ENCODE measurements at regions not wholly inside any gene's neighbourhood (a gene's known extent, or its start where the extent isn't known, plus 50 kb on each side); places are given as distances from the start of the nearest gene placed in this dataset.

- DNase-seq (ENCODE audit: low spot score) = no peak
Measured at GRCh38 chr5:2187687-2188086, 305.0 kb upstream of the IRX4 start.

GRCh38 chr5:2187156-2187555, 304.4 kb upstream of the IRX4 start:
- no peak for DNase-seq (ENCODE audit: low spot score)

GRCh38 chr5:2186472-2187015, 303.8 kb upstream of the IRX4 start:
- DNase-seq (ENCODE audit: low spot score) = no peak

DNA sequence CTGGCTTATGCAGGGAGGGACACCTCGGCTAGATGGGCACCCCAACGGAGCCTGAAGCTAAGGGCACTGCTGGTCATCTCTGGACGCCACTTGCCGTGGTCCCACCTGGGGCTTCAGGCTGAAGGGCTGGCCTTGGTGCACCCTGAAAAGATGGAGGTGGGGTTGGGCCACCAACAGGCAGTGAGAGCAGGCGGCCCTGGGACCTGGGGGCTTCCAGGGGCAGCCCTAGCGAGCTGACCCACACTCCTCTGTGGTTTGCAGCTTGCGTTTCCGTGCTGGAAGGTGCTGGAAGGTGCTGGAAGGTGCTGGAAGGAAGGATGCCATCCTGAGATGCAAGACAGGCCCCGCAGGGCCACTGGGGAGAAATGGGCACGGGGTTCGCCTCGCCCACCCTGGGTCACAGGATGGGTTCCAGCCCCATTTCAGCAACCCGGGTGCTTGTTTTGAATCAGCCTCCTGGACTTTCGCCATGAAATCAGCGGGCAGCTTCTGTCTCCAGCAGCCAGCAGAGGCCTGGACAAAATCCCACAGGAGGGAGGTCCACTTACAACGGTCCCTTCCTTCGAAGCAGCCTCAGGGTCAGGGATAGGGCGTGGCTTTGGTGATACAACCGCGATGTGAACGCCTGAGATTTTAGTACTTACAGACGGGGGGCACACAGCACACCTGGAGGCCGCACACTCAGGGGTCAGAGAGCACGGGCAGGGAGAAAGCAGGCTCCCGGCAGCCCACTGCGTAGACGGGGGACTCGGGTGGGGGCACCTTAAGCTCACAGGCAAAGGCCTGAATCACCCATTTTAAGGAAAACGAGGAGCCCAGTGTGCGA, 303.1 kb upstream of the IRX4 start:
- no peak for DNase-seq (ENCODE audit: low spot score)

GRCh38 chr5:2184563-2185540, 302.1 kb upstream of the IRX4 start:
- DNase-seq (ENCODE audit: low spot score) = no peak

GRCh38 chr5:2184026-2184366, 301.3 kb upstream of the IRX4 start:
- no peak for DNase-seq (ENCODE audit: low spot score)

DNA sequence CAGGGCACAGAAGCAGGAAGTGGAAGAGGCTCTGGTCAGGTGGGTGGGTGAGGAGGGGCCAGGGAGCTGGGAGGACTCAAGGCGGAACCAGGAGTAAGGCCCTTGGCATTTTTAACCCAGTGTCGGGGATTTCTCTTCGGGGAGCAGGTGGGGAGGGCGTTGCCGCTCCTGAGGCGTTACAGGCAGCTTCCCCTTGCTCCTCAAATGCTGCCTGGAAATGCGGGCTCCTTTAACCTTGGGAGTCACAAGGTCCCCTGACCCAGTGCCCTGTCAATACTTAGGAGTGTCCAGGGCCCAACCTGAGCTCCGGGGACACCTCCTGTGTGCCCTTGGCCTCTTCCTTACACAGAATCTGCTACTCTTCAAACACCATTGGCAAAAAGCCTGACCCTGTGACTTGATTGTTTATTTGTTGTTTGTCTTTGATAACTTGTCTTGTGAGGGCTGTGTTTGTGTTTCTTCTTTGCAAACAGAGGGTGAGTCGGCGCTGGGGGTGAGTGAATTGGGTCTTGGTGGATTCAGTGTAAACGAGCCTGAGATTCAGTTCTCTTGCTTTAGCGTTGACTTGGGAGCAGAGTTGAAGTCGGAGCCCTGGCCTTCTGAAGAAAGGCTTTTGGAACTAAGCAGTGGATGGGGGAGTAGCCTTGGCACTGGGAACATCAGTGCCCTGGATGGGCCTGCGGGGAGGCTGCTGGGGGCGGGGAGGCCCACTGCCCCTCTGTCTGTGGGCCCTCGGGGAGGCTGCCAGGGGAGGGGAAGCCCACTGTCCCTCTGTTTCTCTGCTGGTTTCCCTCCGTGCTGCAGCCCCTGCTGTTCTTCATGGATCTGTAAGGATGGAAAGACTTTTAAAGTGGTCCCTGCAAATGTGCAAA, 300.7 kb upstream of the IRX4 start:
- DNase-seq (ENCODE audit: low spot score) = no peak

DNA sequence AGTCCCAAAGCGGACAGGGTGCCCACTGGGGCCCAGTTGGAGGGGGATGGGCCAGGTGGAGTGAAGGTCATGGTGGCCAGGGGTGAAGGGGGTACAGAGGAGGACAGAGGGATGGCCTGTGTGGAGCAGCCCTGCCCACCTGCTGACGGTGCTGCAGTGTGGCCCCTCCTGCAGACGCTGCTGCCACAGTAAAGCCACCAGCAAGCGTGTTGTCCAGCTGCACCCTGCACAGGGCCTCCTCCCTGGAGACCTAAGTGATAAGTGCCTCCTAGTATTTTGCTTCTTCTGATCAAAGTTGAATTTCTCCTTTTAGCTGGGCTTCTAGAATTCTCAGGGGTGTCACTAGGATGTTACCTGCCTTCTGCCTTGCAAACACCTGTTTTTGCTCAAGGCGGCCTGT, 299.3 kb upstream of the IRX4 start:
- no peak for DNase-seq (ENCODE audit: low spot score)

DNA sequence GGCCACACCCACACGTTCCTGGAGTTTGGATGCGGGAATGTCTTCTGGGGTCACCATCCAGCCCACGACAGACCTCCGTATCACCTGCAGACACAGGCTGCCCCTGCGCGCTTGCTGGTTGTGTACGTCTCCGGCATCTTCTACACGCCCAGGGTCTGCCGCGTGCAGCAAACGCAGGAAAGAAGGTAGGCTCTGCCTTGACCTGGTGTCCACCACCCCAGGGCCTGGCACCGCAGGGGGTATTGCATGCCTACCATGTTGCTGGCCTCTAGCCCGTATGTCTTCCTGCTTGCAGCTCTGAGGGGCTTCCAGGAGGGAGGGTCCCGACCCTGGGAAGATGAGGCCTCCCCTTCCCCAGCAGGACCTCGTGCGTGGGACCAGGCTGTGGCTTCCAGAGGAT, 298.8 kb upstream of the IRX4 start:
- no peak for DNase-seq (ENCODE audit: low spot score)

DNA sequence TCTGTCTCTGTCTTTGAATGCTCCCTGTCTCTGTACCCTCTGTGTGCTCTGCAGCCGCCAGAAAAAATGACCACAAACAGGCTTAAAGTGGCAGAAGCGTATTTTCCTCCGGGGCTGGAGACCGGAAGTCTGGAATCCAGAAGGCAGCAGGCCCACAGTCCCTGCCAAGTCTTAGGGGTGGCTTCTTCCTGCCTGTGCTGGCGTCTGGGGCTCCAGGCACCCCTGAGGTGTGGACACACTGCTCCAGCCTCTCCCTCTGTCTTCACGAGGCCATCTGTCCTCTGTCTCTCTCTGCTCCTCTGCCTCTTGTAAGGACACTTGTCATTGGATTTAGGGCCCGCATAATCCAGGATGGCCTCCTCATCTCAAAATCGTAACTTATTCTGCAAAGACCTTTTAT, 298.4 kb upstream of the IRX4 start:
- no peak for DNase-seq (ENCODE audit: low spot score)

DNA sequence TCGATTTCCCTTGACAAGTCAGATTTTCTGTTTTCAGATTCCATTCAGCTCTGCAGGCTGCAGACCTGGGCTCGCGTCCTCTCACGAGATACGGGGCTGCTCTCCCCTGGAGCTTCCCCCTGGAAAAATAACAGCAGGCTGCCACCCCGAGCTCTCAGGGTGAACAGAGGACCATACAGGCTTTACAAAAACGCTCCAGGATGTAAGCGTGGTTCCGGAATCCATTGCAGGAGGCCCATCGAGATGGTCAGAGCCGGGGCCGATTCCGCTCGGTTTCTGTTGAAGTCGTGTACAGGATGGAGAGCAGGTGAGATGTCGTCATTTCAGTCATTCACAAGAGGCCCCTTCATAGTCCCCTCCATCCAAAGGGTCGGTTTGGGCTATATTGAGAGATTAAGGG, 297.7 kb upstream of the IRX4 start:
- no peak for DNase-seq (ENCODE audit: low spot score)

GRCh38 chr5:2179861-2180260, 297.1 kb upstream of the IRX4 start:
- DNase-seq (ENCODE audit: low spot score) = no peak

GRCh38 chr5:2178528-2178927, 295.8 kb upstream of the IRX4 start:
- no peak for DNase-seq (ENCODE audit: low spot score)

DNA sequence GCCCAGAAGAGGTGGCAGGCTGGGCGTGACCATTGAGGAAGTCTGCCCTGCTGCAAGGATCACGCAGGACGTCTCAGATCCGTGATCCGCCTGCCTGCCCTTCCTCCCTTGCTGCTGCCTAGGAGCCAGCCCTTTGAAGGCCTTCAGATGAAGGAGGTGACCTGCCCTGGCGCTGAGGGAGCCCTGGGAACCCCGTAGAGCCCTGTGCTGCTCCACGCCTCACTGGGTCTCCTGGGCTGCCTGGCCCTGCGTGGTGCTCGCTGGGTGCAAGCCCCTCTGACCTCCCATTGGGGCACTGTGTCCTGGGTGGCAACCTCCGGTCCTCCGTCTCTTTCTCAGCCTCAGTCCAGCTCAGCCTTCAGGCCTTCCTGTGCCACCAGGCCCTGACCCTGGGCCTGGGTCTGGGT, 295.3 kb upstream of the IRX4 start:
- no peak for DNase-seq (ENCODE audit: low spot score)

- DNase-seq (ENCODE audit: low spot score) = no peak
Measured at GRCh38 chr5:2177244-2177643, 294.5 kb upstream of the IRX4 start.

DNA sequence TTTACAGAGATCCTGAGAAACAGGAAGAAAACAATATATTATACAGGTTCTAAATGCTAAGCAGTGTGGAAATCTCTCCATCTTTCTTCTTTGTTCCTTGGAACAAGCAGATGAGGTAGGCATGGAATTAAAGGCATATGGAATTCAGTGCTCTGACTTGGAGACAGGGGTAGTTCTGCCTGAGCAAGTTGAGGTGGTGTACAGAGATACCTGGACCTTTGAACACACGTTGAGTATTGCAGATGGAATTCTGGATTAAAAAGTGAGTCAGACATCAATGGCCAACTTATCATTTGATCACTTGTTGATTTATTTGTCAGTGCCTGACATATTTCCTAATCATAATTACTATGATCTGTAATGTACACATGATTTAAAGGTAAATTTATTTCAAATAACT, 293.9 kb upstream of the IRX4 start:
- DNase-seq (ENCODE audit: low spot score) = no peak

DNA sequence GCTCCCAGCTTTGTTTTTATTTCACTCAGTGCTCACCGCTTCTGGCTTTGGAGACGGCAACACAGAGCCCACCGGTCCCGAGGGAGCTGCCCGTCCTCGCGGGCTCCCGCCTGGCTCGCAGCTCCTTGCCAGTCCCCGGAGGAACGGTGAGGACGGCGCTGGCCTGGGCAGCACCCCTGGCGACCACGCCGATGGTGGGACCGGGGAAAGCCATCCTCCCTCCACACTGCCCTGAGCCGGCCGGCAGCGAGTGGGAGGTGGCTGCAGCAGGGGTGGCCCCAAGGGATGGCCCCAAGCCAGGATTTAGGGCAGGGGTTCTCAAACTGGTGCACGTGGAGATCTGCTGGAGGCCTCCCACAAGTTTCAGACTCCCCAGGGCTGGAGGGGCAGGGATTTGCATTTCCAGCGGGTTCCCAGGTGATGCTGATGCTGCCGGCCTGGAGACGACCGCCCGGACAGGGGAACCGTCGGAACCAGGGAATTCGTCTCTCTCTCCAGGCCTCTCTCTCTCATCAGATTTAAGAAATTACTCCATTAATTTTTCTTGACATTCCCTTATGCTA, 293.2 kb upstream of the IRX4 start:
- no peak for DNase-seq (ENCODE audit: low spot score)

GRCh38 chr5:2175041-2175440, 292.3 kb upstream of the IRX4 start:
- no peak for DNase-seq (ENCODE audit: low spot score)

DNA sequence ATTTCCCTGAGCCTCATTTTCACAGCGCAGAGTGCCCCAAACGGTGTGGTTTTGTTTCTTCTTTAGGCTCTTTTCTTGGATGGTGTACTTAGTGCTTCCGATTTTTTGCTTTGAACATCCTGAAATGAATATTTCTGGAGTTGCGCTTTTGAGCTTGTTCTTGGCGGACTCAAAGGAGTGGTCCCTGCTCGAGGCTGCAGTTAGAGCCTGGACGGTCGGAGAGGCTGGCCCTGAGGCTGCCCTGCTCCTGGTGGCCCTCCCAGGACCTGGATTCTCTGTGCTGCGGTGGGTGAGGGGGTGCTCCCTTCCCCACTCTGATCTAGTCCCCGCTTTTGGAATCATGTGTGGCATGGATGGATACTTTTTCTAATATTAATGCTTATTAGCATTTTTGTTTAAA, 291.8 kb upstream of the IRX4 start:
- no peak for DNase-seq (ENCODE audit: low spot score)

GRCh38 chr5:2173151-2173834, 290.6 kb upstream of the IRX4 start:
- no peak for DNase-seq (ENCODE audit: low spot score)

- no peak for DNase-seq (ENCODE audit: low spot score)
Measured at GRCh38 chr5:2172471-2172870, 289.7 kb upstream of the IRX4 start.

Data from H4 (cell line).